B cell (primary cell): ENCODE measurements at regions not wholly inside any gene's neighbourhood (a gene's known extent, or its start where the extent isn't known, plus 50 kb on each side); places are given as distances from the start of the nearest gene placed in this dataset.

Experiments used
- ATAC-seq: fragments of 200-7000 bp; cut with Tn5 transposase; one replicate; pipeline ENCODE4 v1.10.0; 2021; ENCODE audit warnings: low read depth, mild to moderate bottlenecking, moderate number of reproducible peaks, moderate library complexity
- CTCF ChIA-PET: fragments of 350-600 bp; sonication (Branson Sonifier 250); formaldehyde crosslinking; loops from one replicate; lab custom pipeline; 2021; ENCODE audit warnings: antibody characterized with exemption, inconsistent platforms; lab: Charles Lee
- POLR2A ChIA-PET: fragments of 350-600 bp; sonication (Branson Sonifier 250); formaldehyde crosslinking; loops from one replicate; lab custom pipeline; 2021; ENCODE audit warnings: antibody characterized with exemption; lab: Charles Lee
- DNase-seq: peaks from one replicate; pipeline ENCODE4 v3.0.0; 2013
- H2AFZ ChIP-seq: 2 replicates; pipeline ENCODE4 v1.6.1; 2012; ENCODE audit warnings: mild to moderate bottlenecking, low read depth, low read length; ENCODE audit not compliant: insufficient read depth, poor library complexity, severe bottlenecking
- H3K27ac ChIP-seq, 2 donors: 1 replicate in 1 of 2; 2 replicates in 1 of 2; pipeline ENCODE4 v1.5.1; 2012 to 2013; ENCODE audit warnings: low read length in 2 of 2, mild to moderate bottlenecking in 2 of 2, moderate library complexity in 1 of 2
- H3K27me3 ChIP-seq, 4 experiments: fragments of 200-600 bp in 1 of 4; sonication (generic) in 1 of 4; replicated peaks in 1 of 4; 1 replicate in 2 of 4; 2 replicates in 2 of 4; pipeline versions ENCODE4 v1.6.1 to v1.7.0; 2013 to 2016; ENCODE audit warnings: low read length in 3 of 4, mild to moderate bottlenecking in 2 of 4, mixed read lengths in 1 of 4, moderate library complexity in 1 of 4; ENCODE audit not compliant: insufficient read depth in 4 of 4, control insufficient read depth in 3 of 4; ENCODE audit errors: control extremely low read depth in 1 of 4
- H3K36me3 ChIP-seq, 2 experiments: replicated peaks in 1 of 2; 1 replicate in 1 of 2; 2 replicates in 1 of 2; pipeline versions ENCODE4 v1.6.1 to v1.7.1; 2013; ENCODE audit warnings: low read length in 1 of 2; ENCODE audit not compliant: insufficient read depth in 2 of 2, control insufficient read depth in 1 of 2; ENCODE audit errors: control extremely low read depth in 1 of 2, extremely low read depth in 1 of 2
- H3K4me1 ChIP-seq, 2 donors: fragments of 200-600 bp in 1 of 2; sonication (generic) in 1 of 2; 1 replicate in 1 of 2; 2 replicates in 1 of 2; pipeline versions ENCODE4 v1.5.1 to v1.6.1; 2013 to 2017; ENCODE audit warnings: low read length in 2 of 2; ENCODE audit not compliant: control insufficient read depth in 2 of 2, insufficient read depth in 2 of 2
- H3K4me2 ChIP-seq: replicated peaks from 2 replicates; pipeline ENCODE3; 2012; ENCODE audit warnings: mild to moderate bottlenecking, low read depth, low read length; ENCODE audit not compliant: poor library complexity, severe bottlenecking
- H3K4me3 ChIP-seq, 5 experiments: fragments of 200-600 bp in 1 of 5; sonication (generic) in 1 of 5; 1 replicate in 3 of 5; 2 replicates in 2 of 5; pipeline versions ENCODE4 v1.5.1 to v1.7.0; 2011 to 2016; ENCODE audit warnings: low read length in 4 of 5, mild to moderate bottlenecking in 4 of 5, low read depth in 2 of 5, control low read depth in 1 of 5, moderate library complexity in 1 of 5; ENCODE audit not compliant: insufficient read depth in 1 of 5; ENCODE audit errors: control extremely low read depth in 1 of 5, extremely low read depth in 1 of 5
- H3K79me2 ChIP-seq: fragments of 200-600 bp; sonication (generic); one replicate; pipeline ENCODE4 v1.6.0; 2016; ENCODE audit warnings: low read length; ENCODE audit not compliant: control insufficient read depth, insufficient read depth
- H3K9ac ChIP-seq: fragments of 200-600 bp; sonication (generic); 2 replicates; pipeline ENCODE4 v1.6.1; 2017; ENCODE audit warnings: mild to moderate bottlenecking, low read length, moderate library complexity
- H3K9me3 ChIP-seq, 3 donors: one replicate each; pipeline versions ENCODE4 v1.6.1 to v1.7.1; 2013; ENCODE audit warnings: low read length in 2 of 3; ENCODE audit not compliant: control insufficient read depth in 2 of 3, insufficient read depth in 1 of 3; ENCODE audit errors: control extremely low read depth in 1 of 3
- H4K20me1 ChIP-seq: 2 replicates; pipeline ENCODE4 v1.6.0; 2012; ENCODE audit warnings: mild to moderate bottlenecking, low read length; ENCODE audit not compliant: insufficient read depth, control insufficient read depth, poor library complexity, severe bottlenecking
- H3K27ac Mint-ChIP-seq: one replicate; pipeline ENCODE4 v1.8.0; 2021; ENCODE audit warnings: mixed read lengths
- H3K27me3 Mint-ChIP-seq: one replicate; pipeline ENCODE4 v1.8.0; 2021; ENCODE audit warnings: mixed read lengths
- H3K4me1 Mint-ChIP-seq: one replicate; pipeline ENCODE4 v1.8.0; 2021; ENCODE audit warnings: mixed read lengths
- H3K4me3 Mint-ChIP-seq: one replicate; pipeline ENCODE4 v1.8.0; 2021; ENCODE audit warnings: mixed read lengths
- H3K9me3 Mint-ChIP-seq: one replicate; pipeline ENCODE4 v1.8.0; 2022; ENCODE audit warnings: mixed read lengths; ENCODE audit not compliant: insufficient read depth
- CTCF ChIP-seq: fragments of 200-600 bp; IDR thresholded peaks from one replicate; pipeline ENCODE4 v1.8.0; 2022; ENCODE audit warnings: antibody characterized with exemption, mild to moderate bottlenecking
- EZH2 ChIP-seq: IDR thresholded peaks from 2 replicates; pipeline ENCODE4 v1.6.1; 2012; ENCODE audit warnings: borderline replicate concordance, low read depth, mild to moderate bottlenecking, moderate library complexity, low read length; ENCODE audit not compliant: insufficient read depth, poor library complexity, severe bottlenecking
- WGBS: methylation state at CpG from one replicate; pipeline ENCODE4 v1.1.5; 2013; ENCODE audit warnings: missing lambda C conversion rate; ENCODE audit not compliant: insufficient coverage; 5-methylcytosine and 5-hydroxymethylcytosine counted together
- intact Hi-C: fragments of 100-400 bp; cut with micrococcal nuclease; formaldehyde crosslinking; loops from one replicate; pipeline ENCODE4 v1.10.0; 2022

DNA sequence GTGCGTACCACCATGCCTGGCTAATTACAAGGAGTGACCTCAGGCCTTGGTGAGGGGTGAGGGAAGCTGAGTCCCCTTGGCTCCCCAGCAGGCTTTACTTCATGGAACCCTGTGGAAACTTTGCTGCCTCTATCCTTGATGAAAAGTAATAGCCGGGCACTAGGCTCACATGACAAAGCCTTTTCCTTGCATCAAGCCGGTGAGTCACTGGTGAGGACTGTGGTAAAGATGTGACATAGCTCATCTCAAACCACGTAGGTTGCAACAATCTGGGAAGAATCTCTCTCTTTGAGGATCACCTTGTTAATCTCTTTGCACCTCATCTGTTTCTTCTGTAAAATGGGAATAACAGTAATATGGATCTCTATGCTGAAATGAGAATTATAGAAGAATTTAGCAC, 116.3 kb upstream of the SLC25A48 start:
- no peaks in the 10 kb centered on the region for H3K27me3 ChIP-seq
- no peak overlapping the region for H3K4me3 ChIP-seq
- no peak overlapping the region for H3K9ac ChIP-seq
- H2AFZ ChIP-seq: no peak overlapping the region
- H3K27ac ChIP-seq: no peak overlapping the region
- 100% methylated on average over 1 of the region's 4 CpGs for WGBS
- no peak for ATAC-seq
- Mint-ChIP-seq H3K4me3 (no peak overlapping the region), H3K27me3 (peaks cover 3% of the 10 kb centered on the region), H3K4me1 (no peaks in the 10 kb centered on the region), H3K27ac (no peak overlapping the region), H3K9me3 (no peaks in the 10 kb centered on the region)
- H3K9me3 ChIP-seq: peaks cover 0 to 6% (median 0%) of the 10 kb centered on the region in 3 donors
- CTCF ChIA-PET: no interaction called here
- no peak overlapping the region for H3K4me2 ChIP-seq
- intact Hi-C loops: no loop called here
- H4K20me1 ChIP-seq: no peaks in the 10 kb centered on the region
- no peak for DNase-seq
- TF ChIP-seq CTCF (no peak), EZH2 (no peak)
- H3K79me2 ChIP-seq: no peaks in the 10 kb centered on the region
- no peaks in the 10 kb centered on the region for H3K4me1 ChIP-seq
- POLR2A ChIA-PET: no interaction called here
- no peaks in the 10 kb centered on the region for H3K36me3 ChIP-seq

GRCh38 chr5:135715267-135716055, 119.0 kb upstream of the SLC25A48 start:
- Histone ChIP-seq H3K4me2 (no peak overlapping the region), H3K36me3 (no peaks in the 10 kb centered on the region), H3K27ac (no peak overlapping the region), H3K4me1 (no peaks in the 10 kb centered on the region), H3K79me2 (no peaks in the 10 kb centered on the region), H3K9me3 (peaks cover 0 to 6% (median 0%) of the 10 kb centered on the region in 3 donors), H3K4me3 (no peak overlapping the region), H3K27me3 (no peaks in the 10 kb centered on the region), H4K20me1 (no peaks in the 10 kb centered on the region), H2AFZ (no peak overlapping the region), H3K9ac (no peak overlapping the region)
- WGBS: 96% methylated on average over 4 of the region's 4 CpGs
- Mint-ChIP-seq H3K4me3 (no peak overlapping the region), H3K4me1 (no peaks in the 10 kb centered on the region), H3K27ac (no peak overlapping the region), H3K9me3 (no peaks in the 10 kb centered on the region), H3K27me3 (peaks cover 8% of the 10 kb centered on the region)
- TF ChIP-seq EZH2 (no peak), CTCF (no peak)
- POLR2A ChIA-PET: no interaction called here
- CTCF ChIA-PET: no interaction called here
- intact Hi-C loops: no loop called here
- no peak for ATAC-seq
- no peak for DNase-seq
